ELF-1 (cell line): ENCODE measurements at regions not wholly inside any gene's neighbourhood (a gene's known extent, or its start where the extent isn't known, plus 50 kb on each side); places are given as distances from the start of the nearest gene placed in this dataset.

Source experiments
- DNase-seq: peaks from one replicate; pipeline ENCODE4 v3.0.0-alpha.2; 2016; ENCODE audit warnings: low read depth, low spot score

GRCh38 chr14:22456998-22457594 is 131.9 kb downstream of the DAD1 start:
- no peak for DNase-seq

DNA sequence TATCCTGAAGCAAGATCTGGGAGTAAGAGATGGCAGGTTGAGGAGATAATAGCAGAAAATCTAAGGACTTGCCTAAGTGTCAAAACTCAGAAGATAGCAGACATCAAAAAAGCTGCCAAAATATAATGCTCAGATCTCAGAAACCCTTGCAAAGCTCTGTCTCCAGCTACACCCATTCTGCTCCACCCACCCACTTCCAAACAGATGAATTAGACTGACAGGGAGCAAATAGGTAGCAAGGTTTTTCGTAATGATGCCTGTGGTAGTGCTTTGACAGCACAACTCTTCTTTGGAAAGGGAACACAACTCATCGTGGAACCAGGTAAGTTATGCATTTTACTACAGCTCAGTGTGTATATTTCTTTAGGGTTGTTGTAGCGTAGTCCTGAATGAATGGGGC is 132.6 kb downstream of the DAD1 start:
- DNase-seq = no peak

DNA sequence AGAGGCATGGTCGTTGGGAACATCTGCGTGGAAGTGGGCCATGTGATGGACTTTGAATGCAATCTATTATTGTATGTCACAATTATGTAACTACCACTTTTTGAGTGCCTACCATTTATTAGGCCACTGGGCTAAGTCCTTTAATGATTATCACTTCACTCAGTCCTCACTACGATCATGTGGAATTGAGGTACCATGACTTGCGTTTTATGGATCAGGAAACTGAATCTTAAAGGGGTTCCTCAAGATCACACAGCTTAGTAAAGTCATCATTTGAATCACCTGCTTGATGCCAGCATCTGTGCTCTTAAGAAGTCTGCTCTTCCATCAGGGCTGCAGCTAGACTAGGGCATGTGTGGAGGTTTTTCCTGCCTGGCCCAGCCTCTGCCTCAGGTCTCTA is 136.7 kb downstream of the DAD1 start:
- no peak for DNase-seq

GRCh38 chr14:22450266-22450665 is 138.8 kb downstream of the DAD1 start:
- DNase-seq = no peak

DNA sequence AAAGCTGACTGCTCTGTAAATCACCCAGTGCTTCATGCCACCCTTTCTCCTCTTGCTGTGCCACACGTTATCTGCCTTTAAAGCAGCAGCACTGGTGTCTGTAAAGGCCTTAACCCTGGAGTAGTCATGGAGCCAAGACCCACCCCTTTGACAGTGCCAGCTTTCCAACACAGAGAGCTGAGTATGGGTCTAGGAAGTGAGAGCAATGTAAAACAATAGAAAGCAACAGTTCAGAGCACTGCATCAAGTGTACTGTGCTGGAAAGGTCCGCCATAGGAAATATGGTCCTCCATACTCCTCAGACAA is 139.5 kb downstream of the DAD1 start:
- no peak for DNase-seq

DNA sequence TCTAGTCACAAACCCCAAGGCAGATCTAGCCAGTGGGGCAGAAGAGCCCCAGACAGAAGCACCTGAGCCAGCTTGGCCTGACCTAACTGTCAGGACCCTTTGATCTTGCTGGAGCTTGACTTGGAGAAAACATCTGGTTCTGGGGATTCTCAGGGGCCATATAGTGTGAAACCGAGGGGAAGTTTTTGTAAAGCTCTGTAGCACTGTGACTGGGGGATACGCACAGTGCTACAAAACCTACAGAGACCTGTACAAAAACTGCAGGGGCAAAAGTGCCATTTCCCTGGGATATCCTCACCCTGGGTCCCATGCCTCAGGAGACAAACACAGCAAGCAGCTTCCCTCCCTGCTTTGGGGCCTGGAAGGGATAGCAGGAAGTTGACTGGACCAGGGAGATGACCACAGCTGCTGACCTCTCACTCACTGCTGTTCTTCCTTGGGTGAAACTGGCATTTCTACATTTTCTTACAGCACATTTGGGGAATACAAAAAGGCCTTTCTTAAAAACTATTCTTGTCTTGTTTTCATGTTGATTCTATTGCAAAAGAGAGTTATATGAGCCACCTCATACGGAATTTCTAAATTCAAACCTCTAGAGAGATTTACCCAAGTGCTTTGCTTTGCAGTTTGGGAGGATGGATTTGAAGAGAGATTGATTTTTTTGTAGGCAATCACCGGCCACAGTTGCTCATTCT is 140.0 kb downstream of the DAD1 start:
- no peak for DNase-seq

DNA sequence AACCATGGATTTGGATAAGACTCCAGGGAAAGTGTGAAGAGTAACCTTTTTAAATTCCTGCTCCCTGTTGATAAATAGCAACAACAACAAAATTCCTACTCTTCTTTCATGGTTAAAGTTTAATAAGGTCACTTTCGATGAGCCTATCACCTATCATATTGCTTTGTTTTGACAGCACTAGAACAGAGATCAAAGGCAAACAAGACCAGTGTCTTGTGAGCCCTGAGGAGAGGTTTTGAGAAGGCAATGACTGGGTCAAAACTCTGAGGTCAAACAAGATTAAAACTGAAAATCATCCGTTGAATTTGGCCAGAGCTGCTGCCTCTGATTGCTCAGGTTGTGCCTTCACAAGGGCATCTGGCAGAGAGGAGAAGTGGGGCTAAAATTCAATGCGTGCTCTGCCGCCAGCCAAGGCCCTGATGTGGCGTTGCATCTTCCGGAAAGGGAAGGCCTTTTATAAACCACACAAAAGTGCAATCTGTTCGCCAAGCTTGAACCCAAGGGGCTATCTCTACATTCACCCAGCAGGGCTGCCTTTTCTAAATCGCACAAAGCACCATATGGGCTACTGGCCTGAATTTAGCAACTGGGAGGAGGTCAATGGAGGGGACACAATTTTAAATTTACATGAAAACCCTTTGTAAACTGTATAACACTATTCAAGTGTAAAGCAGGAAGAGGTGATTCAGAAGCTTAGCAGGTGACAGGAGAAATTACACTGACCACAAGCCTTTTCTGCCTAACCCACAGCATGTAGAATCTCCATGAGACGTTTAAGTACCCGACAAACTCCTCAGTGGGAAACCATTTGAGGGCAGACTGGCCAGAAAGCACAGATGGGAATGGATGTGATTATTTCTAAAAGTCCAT is 140.8 kb downstream of the DAD1 start:
- DNase-seq = no peak

DNA sequence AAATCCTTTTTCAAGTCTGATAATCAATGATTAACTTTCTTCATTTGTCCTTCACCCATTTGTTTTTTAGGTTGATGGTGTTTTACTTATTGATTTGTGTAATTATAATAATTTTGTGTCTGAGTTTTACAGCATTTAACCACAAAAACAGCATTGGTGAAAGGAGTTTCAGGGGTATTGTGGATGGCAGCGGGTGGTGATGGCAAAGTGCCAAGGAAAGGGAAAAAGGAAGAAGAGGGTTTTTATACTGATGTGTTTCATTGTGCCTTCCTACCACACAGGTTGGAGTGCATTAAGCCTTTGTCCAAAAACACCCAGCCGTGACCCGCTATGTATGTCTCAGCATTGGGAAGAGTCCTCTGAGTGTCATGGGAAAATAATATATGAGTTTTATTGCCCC is 150.3 kb downstream of the DAD1 start:
- no peak for DNase-seq

DNA sequence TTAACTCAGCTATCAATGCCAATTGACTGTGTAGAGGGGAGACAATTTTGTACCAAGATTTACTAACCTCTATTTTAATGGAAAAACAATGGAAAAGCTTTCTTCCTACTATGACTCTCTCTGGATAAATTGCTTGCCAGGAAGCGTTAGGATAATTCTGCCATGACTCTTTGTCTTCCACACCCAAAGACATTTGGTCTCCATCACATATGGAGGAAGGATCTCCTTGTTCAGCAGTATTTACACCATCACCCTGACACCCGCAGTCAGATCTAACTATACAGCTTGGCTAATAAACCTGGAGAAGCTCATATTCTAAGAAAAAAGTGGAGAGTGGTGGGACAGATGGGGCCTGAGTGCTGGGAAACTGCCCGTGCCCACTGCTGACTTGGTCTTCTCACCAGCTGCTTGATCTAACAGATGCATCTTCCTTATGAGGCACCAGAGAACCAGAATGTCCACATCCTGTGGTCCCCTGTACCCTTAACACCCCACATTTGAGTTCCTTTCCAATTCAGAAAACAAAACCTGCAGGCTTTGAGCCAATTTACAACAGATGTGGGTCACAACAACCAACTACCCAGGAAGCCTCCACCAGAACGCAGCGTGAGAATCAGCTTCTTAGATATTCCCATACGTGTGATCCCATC is 154.0 kb downstream of the DAD1 start:
- no peak for DNase-seq

DNA sequence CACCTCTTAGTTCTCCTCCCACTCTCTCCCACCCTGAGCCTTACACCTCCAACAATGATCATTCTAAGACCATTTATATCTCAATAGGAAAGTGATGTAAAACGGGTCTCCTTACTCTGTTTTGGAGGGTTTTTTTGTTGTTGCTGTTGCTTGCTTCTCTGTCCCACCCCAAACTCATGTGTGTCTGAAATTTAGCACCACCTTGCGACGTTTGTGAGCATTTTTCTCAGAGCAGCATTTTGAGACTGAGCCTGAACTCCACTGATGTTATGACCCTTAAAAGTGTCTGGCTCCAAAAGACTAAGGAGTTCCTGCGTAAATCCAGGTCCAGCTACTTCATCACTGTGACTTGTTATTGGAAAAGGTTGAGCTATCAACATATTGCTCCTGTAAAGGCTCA is 155.0 kb downstream of the DAD1 start:
- DNase-seq = no peak

DNA sequence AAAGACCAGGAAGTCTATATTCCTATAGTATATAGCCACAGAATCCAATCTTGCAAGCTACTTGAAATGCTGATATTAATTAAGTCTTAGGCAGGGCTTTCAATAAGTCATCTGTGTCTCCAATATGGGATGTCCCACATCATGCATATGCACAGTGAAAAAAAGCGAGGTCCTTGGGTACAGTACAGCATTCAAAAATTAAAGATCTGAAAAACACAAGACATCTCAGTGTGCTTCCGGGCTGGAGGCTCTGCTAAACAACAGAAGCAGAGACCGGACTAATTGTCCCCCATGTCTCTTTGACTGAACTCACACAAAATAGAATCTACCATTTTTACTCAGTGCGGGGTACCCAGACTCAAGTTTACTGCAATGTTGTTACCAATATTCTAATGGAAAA is 156.0 kb downstream of the DAD1 start:
- DNase-seq = no peak

GRCh38 chr14:22432348-22432976 is 156.6 kb downstream of the DAD1 start:
- DNase-seq = no peak

DNA sequence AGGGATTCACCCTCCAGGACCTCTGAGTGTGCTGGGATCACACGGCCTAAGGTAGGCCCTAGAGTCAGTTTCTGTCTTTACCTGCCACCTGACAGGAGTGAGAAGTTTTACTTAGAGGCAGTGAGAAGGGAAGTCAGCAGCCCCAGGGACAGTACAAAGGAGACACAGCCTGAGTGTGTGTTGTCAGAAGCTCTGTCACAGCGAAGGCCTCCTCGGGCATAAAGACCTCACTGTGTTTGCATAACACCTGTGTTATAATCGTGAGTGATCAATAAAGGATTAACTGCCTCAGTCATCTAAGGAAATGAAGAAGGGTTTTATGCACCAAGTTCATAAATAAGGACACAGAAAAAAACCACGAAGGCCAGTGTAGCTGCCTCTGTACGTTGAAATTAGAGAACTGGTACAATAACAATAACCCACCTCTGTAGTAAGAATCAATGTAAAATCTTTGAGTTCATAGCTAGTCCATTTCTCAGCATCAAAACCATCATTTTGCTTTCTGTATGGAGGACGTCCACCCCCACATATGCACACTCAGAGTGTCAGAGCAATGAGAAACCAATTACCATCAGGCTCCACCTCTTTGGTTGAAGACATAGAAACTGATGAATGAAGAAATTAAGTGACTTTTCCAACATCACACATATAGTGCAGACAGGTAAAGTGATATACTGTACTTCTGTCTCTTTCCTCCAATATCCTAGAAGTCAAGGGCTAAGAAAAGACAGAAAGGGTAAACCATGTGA is 159.3 kb downstream of the DAD1 start:
- no peak for DNase-seq

GRCh38 chr14:22428700-22429291 is 160.2 kb downstream of the DAD1 start:
- DNase-seq = no peak

- peak; percentile 27 for DNase-seq
Measured at GRCh38 chr14:22427771-22428231, 161.2 kb downstream of the DAD1 start.

DNA sequence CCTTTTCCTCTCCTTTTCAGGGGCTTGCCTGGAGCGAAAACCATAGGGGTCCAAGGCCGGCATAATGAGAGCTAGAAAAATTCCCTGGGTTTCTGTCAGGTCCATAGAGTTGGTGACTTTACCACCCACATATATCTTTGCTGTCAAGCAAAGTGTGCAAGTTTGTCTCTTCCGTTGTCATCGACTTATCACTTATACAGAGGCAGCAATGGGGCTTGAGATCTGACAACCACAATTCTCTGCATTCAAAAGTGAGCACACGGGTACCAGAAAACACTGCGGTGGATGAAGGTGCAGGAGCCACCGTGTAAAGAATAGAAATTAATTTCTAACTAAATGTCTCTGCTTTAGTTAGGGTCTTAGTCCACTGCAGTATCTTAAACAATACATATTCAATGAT is 162.3 kb downstream of the DAD1 start:
- DNase-seq = no peak

GRCh38 chr14:22423958-22424357 is 165.1 kb downstream of the DAD1 start:
- no peak for DNase-seq

DNA sequence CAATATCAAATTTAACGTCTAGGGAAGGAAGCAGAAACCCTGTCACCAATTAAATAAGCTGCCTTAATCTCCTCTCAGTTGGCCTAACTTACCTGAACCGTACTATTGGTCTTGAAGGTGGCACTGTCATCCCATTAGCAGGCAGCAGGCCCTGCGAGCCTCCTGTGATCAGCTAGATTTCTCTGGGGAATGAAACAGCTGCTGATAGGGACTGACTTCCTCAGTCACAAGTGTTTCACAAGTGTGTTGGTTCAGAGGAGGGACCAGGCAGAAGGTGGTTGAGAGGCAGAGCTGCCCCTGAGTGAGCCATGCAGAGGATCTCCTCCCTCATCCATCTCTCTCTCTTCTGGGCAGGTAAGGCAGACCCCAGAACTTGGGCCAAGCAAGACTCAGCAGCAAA is 166.8 kb downstream of the DAD1 start:
- no peak for DNase-seq

DNA sequence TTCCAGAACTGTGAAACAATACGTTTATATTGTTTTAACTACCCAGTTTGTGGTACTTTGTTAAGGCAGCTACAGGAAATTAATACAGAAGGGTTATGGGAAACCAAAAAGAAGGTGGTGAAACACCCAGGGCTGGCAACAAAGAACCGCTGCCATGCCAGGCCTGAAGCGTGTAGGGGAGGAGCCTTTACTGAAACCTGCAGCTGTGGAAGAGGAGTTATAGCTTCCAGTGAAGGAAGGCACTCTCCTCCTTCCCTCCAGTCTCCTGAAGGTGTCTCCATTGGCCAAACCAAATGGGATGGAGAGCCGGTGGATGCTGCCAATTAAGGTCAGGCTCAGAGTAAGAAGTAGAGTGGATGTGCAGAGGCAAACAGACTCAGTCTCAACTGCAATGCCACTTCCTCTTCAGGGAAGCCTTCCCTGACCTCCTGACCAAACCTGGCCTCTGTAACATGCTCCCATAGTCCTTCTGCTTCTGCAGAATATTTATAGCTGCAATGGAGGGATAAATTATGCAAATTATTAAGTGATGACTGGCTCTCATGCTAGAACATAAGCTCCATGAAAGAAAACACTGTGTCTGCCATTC is 168.3 kb downstream of the DAD1 start:
- DNase-seq = no peak

DNA sequence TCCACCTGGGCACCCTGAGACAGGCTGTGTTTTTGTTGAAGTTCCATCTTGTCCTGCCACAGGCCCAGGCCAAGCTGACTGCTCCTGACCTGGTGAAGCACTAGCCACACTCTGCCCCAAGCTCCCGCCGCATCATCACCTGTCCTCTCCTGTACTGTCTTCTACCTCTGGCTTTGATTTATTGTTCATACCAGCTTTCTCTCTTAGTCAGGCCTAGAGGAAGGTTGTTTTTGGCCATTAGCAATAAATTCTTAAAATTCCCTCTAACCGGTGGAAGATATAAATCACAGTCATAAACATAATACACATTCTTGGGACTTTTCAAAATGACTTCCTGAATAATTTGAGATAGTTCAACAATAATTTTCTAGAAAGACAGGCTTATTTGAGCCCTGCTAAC is 169.4 kb downstream of the DAD1 start:
- DNase-seq = no peak
